ENCODE measurements at regions not wholly inside any gene's neighbourhood (a gene's known extent, or its start where the extent isn't known, plus 50 kb on each side); places are given as distances from the start of the nearest gene placed in this dataset.

GRCh38 chr18:33878213-33878612 is 300.2 kb downstream of the ASXL3 start:
- intact Hi-C loops (cut with DNase I; ENCODE audit: low total_unique reads) (no loop called here), in situ Hi-C loops (cut with MboI; ENCODE audit: low pct_ligation_motif_present in 1 of 4, low pct_unique_long_range_greater_than_20kb in 1 of 4, low sequenced_read_pairs in 3 of 4) (no loop called here)
- Histone ChIP-seq H3K36me3 (no peaks in the 10 kb centered on the region), H3K9me3 (no peaks in the 10 kb centered on the region), H3K27me3 (no peaks in the 10 kb centered on the region), H3K27ac (no peak overlapping the region), H3K4me1 (no peaks in the 10 kb centered on the region), H3K4me3 (no peak overlapping the region)
- TF ChIP-seq POLR2A (IDR thresholded peaks at IDR 0.05) = no peak
- no peak for TF ChIP-seq EP300 (IDR thresholded peaks at IDR 0.05; ENCODE audit: low read depth)
- TF ChIP-seq POLR2AphosphoS5 (IDR thresholded peaks at IDR 0.05) = no peak
- no peak for TF ChIP-seq CTCF (IDR thresholded peaks at IDR 0.05)
- DNase-seq = no peak
- WGBS, 2 donors (ENCODE audit: low coverage in 1 of 2) = 68 to 73% methylated on average over 1 of the region's 1 CpG

- intact Hi-C loops (cut with DNase I; ENCODE audit: low total_unique reads) = no loop called here
- H3K27me3 ChIP-seq = no peaks in the 10 kb centered on the region
- no peak for DNase-seq
- WGBS, 2 donors (ENCODE audit: low coverage in 1 of 2) = 25 to 37% methylated on average over 1 to 2 of the region's 2 CpGs
- peaks cover 0 to 7% (median 0%) of the 10 kb centered on the region in 4 donors for H3K4me1 ChIP-seq
- H3K9me3 ChIP-seq = no peaks in the 10 kb centered on the region
- in situ Hi-C loops (cut with MboI; ENCODE audit: low pct_ligation_motif_present in 1 of 4, low pct_unique_long_range_greater_than_20kb in 1 of 4, low sequenced_read_pairs in 3 of 4) = no loop called here
- TF ChIP-seq CTCF (IDR thresholded peaks at IDR 0.05) (no peak), EP300 (IDR thresholded peaks at IDR 0.05; ENCODE audit: low read depth) (no peak), POLR2A (IDR thresholded peaks at IDR 0.05) (no peak), POLR2AphosphoS5 (IDR thresholded peaks at IDR 0.05) (no peak)
- no peak overlapping the region for H3K4me3 ChIP-seq
- H3K27ac ChIP-seq = no peak overlapping the region
- no peaks in the 10 kb centered on the region for H3K36me3 ChIP-seq
Observed at GRCh38 chr18:33875029-33875565, 297.1 kb downstream of the ASXL3 start.

- no peaks in the 10 kb centered on the region for H3K27me3 ChIP-seq
- WGBS, 2 donors (ENCODE audit: low coverage in 1 of 2) = 65 to 72% methylated on average over 3 of the region's 3 CpGs
- no peaks in the 10 kb centered on the region for H3K9me3 ChIP-seq
- no peak for DNase-seq
- H3K36me3 ChIP-seq = no peaks in the 10 kb centered on the region
- H3K4me3 ChIP-seq = no peak overlapping the region
- no peak overlapping the region for H3K27ac ChIP-seq
- TF ChIP-seq POLR2AphosphoS5 (IDR thresholded peaks at IDR 0.05) (no peak), EP300 (IDR thresholded peaks at IDR 0.05; ENCODE audit: low read depth) (no peak), POLR2A (IDR thresholded peaks at IDR 0.05) (no peak), CTCF (IDR thresholded peaks at IDR 0.05) (no peak)
- peaks cover 0 to 7% (median 0%) of the 10 kb centered on the region in 4 donors for H3K4me1 ChIP-seq
- in situ Hi-C loops (cut with MboI; ENCODE audit: low pct_ligation_motif_present in 1 of 4, low pct_unique_long_range_greater_than_20kb in 1 of 4, low sequenced_read_pairs in 3 of 4) = no loop called here
- intact Hi-C loops (cut with DNase I; ENCODE audit: low total_unique reads) = no loop called here
Observed at GRCh38 chr18:33873112-33873511, 295.1 kb downstream of the ASXL3 start.

- Histone ChIP-seq H3K4me3 (no peak overlapping the region), H3K4me1 (peaks cover 0 to 7% (median 0%) of the 10 kb centered on the region in 4 donors), H3K9me3 (no peaks in the 10 kb centered on the region), H3K27ac (no peak overlapping the region), H3K27me3 (no peaks in the 10 kb centered on the region), H3K36me3 (no peaks in the 10 kb centered on the region)
- TF ChIP-seq POLR2A (IDR thresholded peaks at IDR 0.05) (no peak), POLR2AphosphoS5 (IDR thresholded peaks at IDR 0.05) (no peak), EP300 (IDR thresholded peaks at IDR 0.05; ENCODE audit: low read depth) (no peak), CTCF (IDR thresholded peaks at IDR 0.05) (no peak)
- WGBS, 2 donors (ENCODE audit: low coverage in 1 of 2) = 61 to 93% methylated on average over 1 to 2 of the region's 2 CpGs
- in situ Hi-C loops (cut with MboI; ENCODE audit: low pct_ligation_motif_present in 1 of 4, low pct_unique_long_range_greater_than_20kb in 1 of 4, low sequenced_read_pairs in 3 of 4) = no loop called here
- intact Hi-C loops (cut with DNase I; ENCODE audit: low total_unique reads) = no loop called here
- no peak for DNase-seq
Observed at GRCh38 chr18:33871363-33872025, 293.5 kb downstream of the ASXL3 start.
